Ishikawa (cell line): ENCODE measurements at regions not wholly inside any gene's neighbourhood (a gene's known extent, or its start where the extent isn't known, plus 50 kb on each side); places are given as distances from the start of the nearest gene placed in this dataset.

ENCODE experiments used
- EGR1 ChIP-seq: IDR thresholded peaks from 2 replicates; pipeline ENCODE4 v1.6.1; 2012
- EP300 ChIP-seq: IDR thresholded peaks from 2 replicates; pipeline ENCODE4 v1.6.1; 2012; ENCODE audit warnings: borderline replicate concordance
- FOXM1 ChIP-seq: IDR thresholded peaks from 2 replicates; pipeline ENCODE4 v1.6.1; 2012; ENCODE audit warnings: low read depth, borderline replicate concordance
- RAD21 ChIP-seq: IDR thresholded peaks from 2 replicates; pipeline ENCODE4 v1.6.1; 2012; ENCODE audit warnings: low read depth
- REST ChIP-seq: IDR thresholded peaks from 2 replicates; pipeline ENCODE4 v1.6.1; 2012; ENCODE audit warnings: low read depth, mild to moderate bottlenecking
- TAF1 ChIP-seq: IDR thresholded peaks from 2 replicates; pipeline ENCODE4 v1.6.1; 2012; ENCODE audit warnings: low read depth, mild to moderate bottlenecking
- TCF12 ChIP-seq: IDR thresholded peaks from 2 replicates; pipeline ENCODE4 v1.6.1; 2012; ENCODE audit warnings: low read depth
- TEAD4 ChIP-seq: IDR thresholded peaks from 2 replicates; pipeline ENCODE4 v1.6.1; 2012
- USF1 ChIP-seq: IDR thresholded peaks from 2 replicates; pipeline ENCODE4 v1.6.1; 2012
- ZBTB7A ChIP-seq: IDR thresholded peaks from 2 replicates; pipeline ENCODE4 v1.6.1; 2012; ENCODE audit warnings: low read depth

DNA sequence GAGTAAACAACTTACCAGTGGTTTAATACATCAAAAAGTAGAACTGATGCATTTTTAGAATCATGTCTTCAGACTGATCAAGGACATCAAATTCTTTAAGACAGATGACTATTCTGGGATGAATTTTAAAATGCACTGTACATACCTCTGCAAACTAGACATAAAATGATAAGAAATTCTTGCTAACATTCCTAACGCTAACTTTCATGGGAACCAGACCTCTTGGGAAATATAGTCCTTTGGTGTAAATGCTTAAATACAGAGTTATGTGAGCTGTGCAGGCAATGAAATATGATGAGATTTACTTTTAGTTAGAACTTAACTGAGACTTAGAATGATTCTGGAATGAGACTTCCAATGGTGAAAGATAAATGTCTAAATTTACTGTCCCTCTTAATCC, 562.0 kb downstream of the NR4A2 start:
- TF ChIP-seq RAD21 = no peak
- no peak for TF ChIP-seq REST
- no peak for TF ChIP-seq EP300
- TF ChIP-seq FOXM1 = no peak
- no peak for TF ChIP-seq TCF12
- TF ChIP-seq TAF1 = no peak
- no peak for TF ChIP-seq USF1
- TF ChIP-seq TEAD4 = no peak
- no peak for TF ChIP-seq ZBTB7A
- no peak for TF ChIP-seq EGR1
